ENCODE measurements at regions not wholly inside any gene's neighbourhood (a gene's known extent, or its start where the extent isn't known, plus 50 kb on each side); places are given as distances from the start of the nearest gene placed in this dataset.
"Not testable (repeated sequence)": the region's sequence is repeated elsewhere in the genome, so short reads cannot be mapped to it uniquely, and the experiment has no call there.

- DNase-seq (ENCODE audit: low read depth), result no peak
These were observed 192.4 kb downstream of the ANXA1 start for GRCh38 chr9:73344060-73344459.

GRCh38 chr9:73347123-73347522, 195.5 kb downstream of the ANXA1 start:
- no peak for DNase-seq (ENCODE audit: low read depth)

- DNase-seq (ENCODE audit: low read depth), result no peak
These were observed 196.1 kb downstream of the ANXA1 start for GRCh38 chr9:73347720-73348119.

- DNase-seq (ENCODE audit: low read depth), result no peak
These were observed 196.8 kb downstream of the ANXA1 start for GRCh38 chr9:73348471-73348870.

GRCh38 chr9:73349476-73349875, 197.8 kb downstream of the ANXA1 start:
- no peak for DNase-seq (ENCODE audit: low read depth)

- no peak for DNase-seq (ENCODE audit: low read depth)
These were observed 205.9 kb downstream of the ANXA1 start for GRCh38 chr9:73357607-73358006.

GRCh38 chr9:73370053-73370452, 218.4 kb downstream of the ANXA1 start:
- DNase-seq (ENCODE audit: low read depth), result no peak

- no peak for DNase-seq (ENCODE audit: low read depth)
These were observed 220.1 kb downstream of the ANXA1 start for GRCh38 chr9:73371801-73372200.

GRCh38 chr9:73380411-73380810, 228.7 kb downstream of the ANXA1 start:
- DNase-seq (ENCODE audit: low read depth), result no peak

- DNase-seq (ENCODE audit: low read depth), result no peak
These were observed 250.7 kb downstream of the ANXA1 start for GRCh38 chr9:73402081-73403028.

- no peak for DNase-seq (ENCODE audit: low read depth)
These were observed 259.8 kb downstream of the ANXA1 start for GRCh38 chr9:73411494-73411893.

- DNase-seq (ENCODE audit: low read depth), result no peak
These were observed 261.2 kb downstream of the ANXA1 start for GRCh38 chr9:73412874-73413273.

GRCh38 chr9:73423891-73424290, 272.2 kb downstream of the ANXA1 start:
- no peak for DNase-seq (ENCODE audit: low read depth)

GRCh38 chr9:73426269-73426668, 274.6 kb downstream of the ANXA1 start:
- DNase-seq (ENCODE audit: low read depth), result no peak

GRCh38 chr9:73434826-73435225, 283.2 kb downstream of the ANXA1 start:
- DNase-seq (ENCODE audit: low read depth), result no peak

GRCh38 chr9:73437758-73438157, 286.1 kb downstream of the ANXA1 start:
- no peak for DNase-seq (ENCODE audit: low read depth)

GRCh38 chr9:73439839-73440238, 288.2 kb downstream of the ANXA1 start:
- DNase-seq (ENCODE audit: low read depth), result not testable (repeated sequence)

- DNase-seq (ENCODE audit: low read depth), result no peak
These were observed 289.6 kb downstream of the ANXA1 start for GRCh38 chr9:73441223-73441622.

GRCh38 chr9:73441890-73442818, 290.5 kb downstream of the ANXA1 start:
- no peak for DNase-seq (ENCODE audit: low read depth)

GRCh38 chr9:73444821-73445220, 293.2 kb downstream of the ANXA1 start:
- DNase-seq (ENCODE audit: low read depth), result no peak

GRCh38 chr9:73445384-73445783, 293.7 kb downstream of the ANXA1 start:
- not testable (repeated sequence) for DNase-seq (ENCODE audit: low read depth)

GRCh38 chr9:73446306-73446705, 294.6 kb downstream of the ANXA1 start:
- DNase-seq (ENCODE audit: low read depth), result no peak

- no peak for DNase-seq (ENCODE audit: low read depth)
These were observed 299.3 kb downstream of the ANXA1 start for GRCh38 chr9:73451003-73451402.
